Activated naive CD4-positive, alpha-beta T cell treated with anti-CD3 and anti-CD28 coated beads, Interleukin-2, amount 50 U/mL, for 16 hours (primary cell): ENCODE measurements at regions not wholly inside any gene's neighbourhood (a gene's known extent, or its start where the extent isn't known, plus 50 kb on each side); places are given as distances from the start of the nearest gene placed in this dataset.

ENCODE experiments used
- DNase-seq: peaks from one replicate; pipeline ENCODE4 v3.0.0-alpha.2; 2020

DNA sequence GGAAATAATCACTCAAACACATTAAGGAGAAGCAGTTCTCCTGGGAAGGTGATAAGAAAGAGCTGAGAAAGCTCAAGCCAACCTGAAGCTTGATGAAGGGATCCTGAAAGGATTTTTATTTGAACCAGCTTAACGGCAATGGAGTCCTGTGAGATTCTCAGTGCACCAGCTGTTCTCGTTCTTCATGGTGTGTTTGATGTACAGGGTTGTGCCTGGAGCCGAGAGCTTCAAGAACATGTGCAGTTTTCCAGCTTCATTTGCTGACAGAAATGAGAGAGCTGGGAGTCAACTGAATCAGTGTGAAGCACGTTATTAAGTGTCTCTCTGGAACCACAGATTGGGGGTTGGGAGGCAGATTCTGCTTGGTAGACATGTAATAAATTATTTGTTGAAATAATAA, 115.7 kb downstream of the ANKRD50 start:
- DNase-seq = no peak

DNA sequence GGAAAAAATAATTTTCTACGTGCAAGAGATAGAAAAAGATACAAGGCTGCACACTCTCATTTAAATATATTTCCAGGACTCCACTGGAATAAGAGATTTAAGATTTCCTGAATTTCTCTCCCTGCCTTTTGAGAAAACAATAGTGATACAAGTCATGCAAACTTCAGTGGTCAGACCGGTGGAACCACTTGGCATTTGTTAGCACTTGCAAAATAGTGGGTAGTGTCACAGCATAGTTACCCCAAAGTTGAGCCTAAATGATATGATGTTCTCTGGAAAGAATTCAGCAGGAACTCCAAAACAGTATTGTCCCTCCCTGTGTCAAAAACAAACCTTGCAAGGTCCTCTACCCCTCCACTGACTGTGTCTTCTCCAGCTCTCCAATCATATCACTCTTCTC, 102.3 kb downstream of the ANKRD50 start:
- DNase-seq = no peak
